Fibroblast of mammary gland (primary cell): ENCODE measurements at regions not wholly inside any gene's neighbourhood (a gene's known extent, or its start where the extent isn't known, plus 50 kb on each side); places are given as distances from the start of the nearest gene placed in this dataset.

Experiments used
- DNase-seq: peaks from one replicate; pipeline ENCODE4 v3.0.0-alpha.2; 2010; ENCODE audit warnings: low read depth
- H3K4me3 ChIP-seq: 2 replicates; pipeline ENCODE4 v1.5.1; 2011; ENCODE audit warnings: low read depth, mild to moderate bottlenecking, low read length, moderate library complexity; ENCODE audit not compliant: control insufficient read depth
- TF ChIP-seq, protein P1 (sequence below): conservative IDR thresholded peaks from 2 replicates; pipeline ENCODE4 v1.5.1; 2011; ENCODE audit warnings: low read depth, low read length, inconsistent platforms; ENCODE audit not compliant: control insufficient read depth, insufficient read depth

DNA sequence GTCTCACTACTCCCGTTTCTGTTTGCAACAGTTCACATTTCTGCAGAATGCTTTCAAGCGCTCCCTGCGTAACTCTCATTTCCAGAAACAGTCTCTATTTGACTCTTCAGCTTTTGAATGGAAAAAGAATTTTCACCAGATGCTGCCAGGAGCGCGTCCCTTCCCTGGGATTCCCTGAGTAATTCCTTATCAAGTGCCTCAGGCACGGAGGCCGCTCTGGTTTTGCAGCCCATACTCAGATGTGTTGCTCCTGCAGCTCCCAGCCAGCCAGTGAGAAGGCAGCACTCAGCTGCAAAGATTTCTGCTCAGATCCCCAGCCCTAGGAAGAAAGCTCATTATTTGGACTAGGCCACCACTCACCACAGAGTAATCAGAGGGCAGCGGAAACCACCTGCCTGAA, 161.1 kb upstream of the CHST15 start:
- TF ChIP-seq, protein P1, sequence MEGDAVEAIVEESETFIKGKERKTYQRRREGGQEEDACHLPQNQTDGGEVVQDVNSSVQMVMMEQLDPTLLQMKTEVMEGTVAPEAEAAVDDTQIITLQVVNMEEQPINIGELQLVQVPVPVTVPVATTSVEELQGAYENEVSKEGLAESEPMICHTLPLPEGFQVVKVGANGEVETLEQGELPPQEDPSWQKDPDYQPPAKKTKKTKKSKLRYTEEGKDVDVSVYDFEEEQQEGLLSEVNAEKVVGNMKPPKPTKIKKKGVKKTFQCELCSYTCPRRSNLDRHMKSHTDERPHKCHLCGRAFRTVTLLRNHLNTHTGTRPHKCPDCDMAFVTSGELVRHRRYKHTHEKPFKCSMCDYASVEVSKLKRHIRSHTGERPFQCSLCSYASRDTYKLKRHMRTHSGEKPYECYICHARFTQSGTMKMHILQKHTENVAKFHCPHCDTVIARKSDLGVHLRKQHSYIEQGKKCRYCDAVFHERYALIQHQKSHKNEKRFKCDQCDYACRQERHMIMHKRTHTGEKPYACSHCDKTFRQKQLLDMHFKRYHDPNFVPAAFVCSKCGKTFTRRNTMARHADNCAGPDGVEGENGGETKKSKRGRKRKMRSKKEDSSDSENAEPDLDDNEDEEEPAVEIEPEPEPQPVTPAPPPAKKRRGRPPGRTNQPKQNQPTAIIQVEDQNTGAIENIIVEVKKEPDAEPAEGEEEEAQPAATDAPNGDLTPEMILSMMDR: no peak
- DNase-seq: no peak
- no peak overlapping the region for H3K4me3 ChIP-seq

DNA sequence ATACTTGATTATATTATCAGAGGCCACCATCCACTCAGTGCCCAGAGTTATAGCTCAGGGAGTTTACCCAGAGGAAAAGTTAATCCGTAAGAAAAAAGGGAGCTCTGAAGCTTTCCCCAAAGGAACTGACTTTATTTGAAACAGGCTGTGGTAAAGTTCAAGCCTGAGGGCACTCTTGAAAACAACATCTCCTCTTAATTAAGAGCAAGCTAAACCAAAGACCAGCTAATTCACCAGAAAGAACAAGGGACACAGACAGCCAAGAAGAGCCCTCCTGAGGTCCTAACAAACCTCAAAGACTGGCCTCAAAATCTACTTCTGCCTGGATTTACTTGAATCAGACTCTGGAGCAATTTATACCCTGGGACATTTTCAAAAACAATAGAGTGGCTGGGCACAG, 159.6 kb upstream of the CHST15 start:
- TF ChIP-seq, protein P1: no peak
- no peak for DNase-seq
- H3K4me3 ChIP-seq: no peak overlapping the region

DNA sequence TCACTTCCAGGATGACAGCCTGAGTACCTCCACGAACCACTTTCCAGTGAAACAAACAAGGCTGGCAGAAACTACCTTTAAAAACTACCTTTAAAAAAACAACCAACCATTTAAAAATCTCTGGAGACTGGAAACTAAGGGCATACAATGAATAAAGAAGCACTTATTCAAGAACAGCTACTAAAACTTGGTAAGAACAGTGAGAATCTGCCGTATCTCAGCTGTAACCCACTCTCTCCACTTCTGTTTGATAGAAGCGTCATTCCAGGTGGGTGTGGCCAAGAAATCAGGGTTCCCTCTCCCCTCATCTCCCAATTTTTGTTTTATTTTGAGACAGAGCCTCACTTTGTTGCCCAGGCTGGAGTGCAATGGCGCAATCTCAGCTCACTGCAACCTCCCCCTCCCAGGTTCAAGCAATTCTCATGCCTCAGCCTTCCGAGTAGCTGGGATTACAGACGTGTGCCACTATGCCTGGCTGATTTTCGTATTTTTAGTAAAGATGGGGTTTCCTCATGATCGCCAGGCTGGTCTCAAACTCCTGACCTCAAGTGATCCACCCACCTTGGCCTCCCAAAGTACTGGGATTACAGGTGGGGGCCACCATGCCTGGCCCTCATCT, 158.8 kb upstream of the CHST15 start:
- DNase-seq: no peak
- no peak overlapping the region for H3K4me3 ChIP-seq
- TF ChIP-seq, protein P1: no peak

DNA sequence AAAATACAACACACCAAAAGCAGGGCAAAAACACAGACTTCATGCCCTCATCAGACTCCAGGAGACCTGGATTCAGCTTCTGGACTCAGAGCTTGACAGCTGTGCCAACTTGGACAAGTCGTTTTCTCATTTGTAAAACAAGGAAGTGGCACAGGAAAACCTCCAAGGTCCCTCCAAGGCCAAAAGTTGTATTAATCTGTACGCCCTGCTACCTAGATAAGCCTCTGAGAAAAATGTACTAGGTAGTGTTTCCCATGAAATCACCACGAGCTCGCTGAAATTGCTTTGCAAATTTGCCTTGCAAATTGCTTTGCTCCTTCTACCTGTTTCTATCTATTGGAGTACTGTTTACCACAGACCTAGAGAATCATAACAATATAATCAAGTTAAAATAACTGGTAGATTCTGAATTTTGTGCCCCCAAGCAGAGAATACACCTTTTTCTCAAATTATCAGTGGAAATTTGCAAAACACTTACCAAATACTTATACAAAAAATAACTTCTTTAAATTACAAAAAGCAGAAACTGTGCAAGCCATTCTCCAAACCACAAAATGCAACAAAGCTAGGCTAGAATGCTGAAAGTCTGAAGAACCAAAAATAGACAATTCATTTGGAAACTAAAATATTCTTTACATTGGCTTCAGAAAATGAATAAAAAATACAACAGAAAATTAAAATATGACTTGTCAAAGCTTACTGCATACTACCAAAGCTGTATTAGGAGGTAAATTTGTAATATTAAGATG, 158.1 kb upstream of the CHST15 start:
- DNase-seq: no peak
- TF ChIP-seq, protein P1: no peak
- no peak overlapping the region for H3K4me3 ChIP-seq

DNA sequence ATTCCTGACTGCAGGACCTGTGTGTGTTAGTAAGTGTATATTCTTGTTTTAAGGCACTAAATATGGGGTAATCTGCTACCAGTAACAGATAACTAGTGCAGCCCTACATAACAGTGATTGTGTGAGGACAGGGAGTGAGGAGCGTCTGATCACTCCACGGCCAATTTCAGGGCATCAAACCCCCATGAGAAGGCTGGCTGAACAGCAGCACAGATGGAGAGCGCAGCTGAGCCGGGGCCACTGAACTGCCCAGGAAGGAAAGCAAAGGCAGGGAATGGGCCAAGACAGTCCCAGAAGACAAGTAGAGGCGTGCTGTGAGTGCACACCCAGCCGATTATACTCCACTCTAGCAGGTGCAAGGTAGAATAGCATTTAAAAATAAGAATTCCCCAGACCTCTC, 157.1 kb upstream of the CHST15 start:
- DNase-seq: no peak
- H3K4me3 ChIP-seq: no peak overlapping the region
- TF ChIP-seq, protein P1: no peak

DNA sequence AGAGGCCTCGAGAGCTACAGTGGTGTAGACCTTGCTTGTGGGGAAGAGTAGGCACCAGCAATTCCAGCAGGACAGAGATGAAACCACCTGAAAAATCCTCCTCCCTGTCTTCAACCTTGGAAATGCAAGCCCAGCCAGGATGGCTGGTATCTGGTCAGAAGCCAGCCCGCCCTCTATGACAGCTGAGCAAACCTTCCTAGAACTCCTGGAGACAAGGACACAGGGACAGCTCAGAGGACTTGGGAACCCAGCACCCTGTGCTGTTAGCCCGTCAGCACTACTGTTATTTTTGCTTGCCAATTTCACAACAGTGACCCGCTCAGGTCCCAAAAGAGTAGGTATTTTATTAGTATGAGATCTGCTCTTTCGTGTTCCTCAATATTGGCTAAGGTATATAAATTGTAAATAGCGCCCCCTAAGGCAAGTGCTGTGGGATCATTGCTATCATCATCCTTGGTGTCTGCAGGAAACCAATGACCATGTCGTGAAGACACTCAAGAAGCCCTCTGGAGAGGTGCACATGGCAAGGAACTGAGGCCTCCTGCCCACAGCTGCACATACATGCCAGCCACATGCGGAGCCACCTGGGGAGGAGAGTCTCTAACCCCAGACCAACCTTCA, 156.5 kb upstream of the CHST15 start:
- TF ChIP-seq, protein P1: peak; percentile 5
- H3K4me3 ChIP-seq: no peak overlapping the region
- DNase-seq: no peak

DNA sequence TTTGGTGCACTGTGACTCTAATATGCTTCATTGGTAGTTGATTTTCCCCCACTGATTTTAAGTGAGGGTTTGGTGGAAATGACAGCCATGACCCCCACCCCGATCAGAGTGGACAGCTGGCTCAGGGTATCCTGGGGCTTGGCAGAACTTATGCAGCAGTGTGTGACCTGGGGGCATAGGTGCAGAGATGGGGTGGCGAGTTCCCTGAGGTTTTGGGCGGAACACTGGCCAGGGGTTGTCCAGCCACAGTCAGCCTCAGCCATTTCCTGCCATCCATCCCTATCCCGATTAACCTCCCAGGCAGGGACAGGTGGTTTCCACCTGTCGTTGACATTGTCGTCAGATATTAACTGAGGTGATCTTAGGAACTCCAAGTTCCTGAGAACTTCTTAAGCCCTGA, 155.8 kb upstream of the CHST15 start:
- no peak overlapping the region for H3K4me3 ChIP-seq
- no peak for DNase-seq
- TF ChIP-seq, protein P1: no peak
